Esophagus squamous epithelium (tissue), 4 donors: ENCODE measurements at regions not wholly inside any gene's neighbourhood (a gene's known extent, or its start where the extent isn't known, plus 50 kb on each side); places are given as distances from the start of the nearest gene placed in this dataset.

ENCODE experiments used
- POLR2A ChIP-seq, 4 donors: fragments of 450-650 bp; IDR thresholded peaks; one replicate each; pipeline ENCODE4 v1.6.1; 2017; ENCODE audit warnings: antibody characterized with exemption in 4 of 4, mild to moderate bottlenecking in 4 of 4, moderate library complexity in 3 of 4
- TF ChIP-seq, protein P1 (sequence below), 6 experiments: fragments of 450-650 bp in 4 of 6; fragments of 200-600 bp in 2 of 6; sonication (generic) in 2 of 6; IDR thresholded peaks; one replicate each; pipeline ENCODE4 v1.5.1; 2016 to 2019; ENCODE audit warnings: antibody characterized with exemption in 6 of 6, mild to moderate bottlenecking in 4 of 6, moderate library complexity in 4 of 6

DNA sequence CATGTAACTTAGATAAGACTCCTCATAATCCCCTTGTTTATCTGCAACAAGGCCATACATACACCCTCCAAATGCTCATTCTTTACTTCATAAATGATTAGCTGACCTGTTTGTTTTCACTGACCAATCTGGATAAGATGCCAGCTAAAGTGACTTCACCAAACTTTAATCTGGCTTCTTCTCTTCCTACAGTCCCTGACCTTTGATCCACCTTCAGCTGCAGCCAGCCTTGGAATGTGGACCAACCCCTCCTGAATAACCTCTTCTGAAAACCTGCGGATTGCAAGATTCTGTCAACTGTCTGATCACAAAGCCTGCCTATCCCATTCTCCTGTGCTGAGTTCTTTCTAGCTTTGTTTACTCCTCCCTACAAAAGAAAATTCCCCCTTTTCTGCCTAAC lies 476.8 kb downstream of the LRRC70 start:
- TF ChIP-seq, protein P1, sequence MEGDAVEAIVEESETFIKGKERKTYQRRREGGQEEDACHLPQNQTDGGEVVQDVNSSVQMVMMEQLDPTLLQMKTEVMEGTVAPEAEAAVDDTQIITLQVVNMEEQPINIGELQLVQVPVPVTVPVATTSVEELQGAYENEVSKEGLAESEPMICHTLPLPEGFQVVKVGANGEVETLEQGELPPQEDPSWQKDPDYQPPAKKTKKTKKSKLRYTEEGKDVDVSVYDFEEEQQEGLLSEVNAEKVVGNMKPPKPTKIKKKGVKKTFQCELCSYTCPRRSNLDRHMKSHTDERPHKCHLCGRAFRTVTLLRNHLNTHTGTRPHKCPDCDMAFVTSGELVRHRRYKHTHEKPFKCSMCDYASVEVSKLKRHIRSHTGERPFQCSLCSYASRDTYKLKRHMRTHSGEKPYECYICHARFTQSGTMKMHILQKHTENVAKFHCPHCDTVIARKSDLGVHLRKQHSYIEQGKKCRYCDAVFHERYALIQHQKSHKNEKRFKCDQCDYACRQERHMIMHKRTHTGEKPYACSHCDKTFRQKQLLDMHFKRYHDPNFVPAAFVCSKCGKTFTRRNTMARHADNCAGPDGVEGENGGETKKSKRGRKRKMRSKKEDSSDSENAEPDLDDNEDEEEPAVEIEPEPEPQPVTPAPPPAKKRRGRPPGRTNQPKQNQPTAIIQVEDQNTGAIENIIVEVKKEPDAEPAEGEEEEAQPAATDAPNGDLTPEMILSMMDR (IDR thresholded peaks at IDR 0.05): no peak
- TF ChIP-seq POLR2A (IDR thresholded peaks at IDR 0.05): no peak
